IMR-90 (cell line): ENCODE measurements at regions not wholly inside any gene's neighbourhood (a gene's known extent, or its start where the extent isn't known, plus 50 kb on each side); places are given as distances from the start of the nearest gene placed in this dataset.
"Not testable (repeated sequence)": the region's sequence is repeated elsewhere in the genome, so short reads cannot be mapped to it uniquely, and the experiment has no call there.

ENCODE experiments used
- ATAC-seq: fragments of 200-7000 bp; cut with Tn5 transposase; 2 replicates; pipeline ENCODE4 v1.9.1; 2020; ENCODE audit warnings: low read depth, mild to moderate bottlenecking, moderate library complexity
- BruUV-seq: library from RNA; stranded (reverse); fragments of 400-500 nt; replicated peaks from 2 replicates; lab custom pipeline; 2021; lab: Mats Ljungman, UMichigan
- CTCF ChIA-PET: fragments of 300-600 bp; formaldehyde crosslinking; extraction: SDS; loops from one replicate; lab custom pipeline; 2021; ENCODE audit warnings: antibody characterized with exemption; lab: Yijun Ruan, JAX
- POLR2A ChIA-PET: fragments of 300-600 bp; sonication (Branson Sonifier 250); formaldehyde crosslinking; loops from one replicate; lab custom pipeline; 2022; ENCODE audit warnings: antibody characterized with exemption; ENCODE audit not compliant: unreplicated experiment; lab: Charles Lee
- DNase-seq: peaks from one replicate; pipeline ENCODE4 v3.0.0; 2013
- H2AFZ ChIP-seq: replicated peaks from 2 replicates; pipeline ENCODE3; 2013; ENCODE audit warnings: low read length, mild to moderate bottlenecking; ENCODE audit not compliant: poor library complexity
- H2AK5ac ChIP-seq: 2 replicates; pipeline ENCODE4 v1.6.1; 2013; ENCODE audit warnings: low read depth, low read length, inconsistent platforms
- H2AK9ac ChIP-seq: replicated peaks from 2 replicates; pipeline ENCODE3; 2013; ENCODE audit warnings: mild to moderate bottlenecking, low read depth, low read length, moderate library complexity; ENCODE audit not compliant: poor library complexity
- H2BK120ac ChIP-seq: 2 replicates; pipeline ENCODE4 v1.6.1; 2013; ENCODE audit warnings: low read depth, low read length, inconsistent platforms
- H2BK15ac ChIP-seq: 3 replicates; pipeline ENCODE4 v1.6.1; 2013; ENCODE audit warnings: low read depth, low read length, inconsistent platforms
- H2BK20ac ChIP-seq: 2 replicates; pipeline ENCODE4 v1.6.1; 2013; ENCODE audit warnings: low read depth, mild to moderate bottlenecking, inconsistent platforms, low read length, moderate library complexity
- H2BK5ac ChIP-seq: 2 replicates; pipeline ENCODE4 v1.6.1; 2013; ENCODE audit warnings: mild to moderate bottlenecking, low read depth, low read length, inconsistent platforms; ENCODE audit not compliant: poor library complexity, severe bottlenecking
- H3K14ac ChIP-seq: replicated peaks from 2 replicates; pipeline ENCODE4 v1.6.1; 2013; ENCODE audit warnings: low read depth, low read length, inconsistent platforms
- H3K18ac ChIP-seq: 2 replicates; pipeline ENCODE4 v1.6.1; 2013; ENCODE audit warnings: low read depth, low read length, control low read depth
- H3K23ac ChIP-seq: 2 replicates; pipeline ENCODE4 v1.6.1; 2013; ENCODE audit warnings: low read depth, low read length, inconsistent platforms
- H3K27ac ChIP-seq: 2 replicates; pipeline ENCODE4 v1.5.1; 2013; ENCODE audit warnings: mild to moderate bottlenecking, control low read depth, low read length; ENCODE audit not compliant: insufficient read depth
- H3K27me3 ChIP-seq: 2 replicates; pipeline ENCODE4 v1.6.1; 2013; ENCODE audit warnings: low read length; ENCODE audit not compliant: control insufficient read depth, insufficient read depth
- H3K36me3 ChIP-seq: 2 replicates; pipeline ENCODE4 v1.6.1; 2013; ENCODE audit warnings: low read length, mixed read lengths; ENCODE audit not compliant: control insufficient read depth, insufficient read depth
- H3K4ac ChIP-seq: 2 replicates; pipeline ENCODE4 v1.6.1; 2013; ENCODE audit warnings: low read depth, low read length, inconsistent platforms
- H3K4me1 ChIP-seq: 2 replicates; pipeline ENCODE4 v1.6.1; 2013; ENCODE audit warnings: low read length, mixed read lengths; ENCODE audit not compliant: control insufficient read depth, insufficient read depth
- H3K4me2 ChIP-seq: 2 replicates; pipeline ENCODE4 v1.6.1; 2013; ENCODE audit warnings: low read depth, mild to moderate bottlenecking, control low read depth, low read length, moderate library complexity
- H3K4me3 ChIP-seq: 2 replicates; pipeline ENCODE4 v1.5.1; 2013; ENCODE audit warnings: low read depth, mild to moderate bottlenecking, control low read depth, low read length, moderate library complexity; ENCODE audit not compliant: insufficient read depth
- H3K56ac ChIP-seq: 2 replicates; pipeline ENCODE4 v1.6.1; 2013; ENCODE audit warnings: low read length, inconsistent platforms; ENCODE audit not compliant: insufficient read depth; ENCODE audit errors: extremely low read depth
- H3K79me1 ChIP-seq, 2 experiments: 2 replicates each; pipeline ENCODE4 v1.6.1; 2013; ENCODE audit warnings: low read length in 2 of 2, inconsistent platforms in 1 of 2, low read depth in 1 of 2
- H3K9ac ChIP-seq: 2 replicates; pipeline ENCODE4 v1.6.1; 2013; ENCODE audit warnings: low read depth, low read length, control low read depth
- H3K9me1 ChIP-seq: 2 replicates; pipeline ENCODE4 v1.6.1; 2013; ENCODE audit warnings: low read length, inconsistent platforms; ENCODE audit not compliant: insufficient read depth
- H3K9me3 ChIP-seq: 2 replicates; pipeline ENCODE4 v1.6.1; 2013; ENCODE audit warnings: low read length; ENCODE audit not compliant: control insufficient read depth, insufficient read depth
- H4K20me1 ChIP-seq: 2 replicates; pipeline ENCODE4 v1.6.1; 2013; ENCODE audit warnings: low read length, inconsistent platforms; ENCODE audit not compliant: insufficient read depth
- H4K5ac ChIP-seq: 2 replicates; pipeline ENCODE4 v1.6.1; 2013; ENCODE audit warnings: mild to moderate bottlenecking, low read depth, low read length, control low read depth
- H4K8ac ChIP-seq, 2 experiments: 2 replicates each; pipeline ENCODE4 v1.6.1; 2013; ENCODE audit warnings: low read depth in 2 of 2, low read length in 2 of 2, control low read depth in 1 of 2, inconsistent platforms in 1 of 2
- H4K91ac ChIP-seq: 2 replicates; pipeline ENCODE4 v1.6.1; 2013; ENCODE audit warnings: low read depth, low read length, inconsistent platforms; ENCODE audit not compliant: insufficient read depth
- WGBS, 2 experiments: methylation state at CpG; one replicate each; pipeline versions ENCODE4 v1.1.5 to v1.1.7; 2013; ENCODE audit warnings: missing lambda C conversion rate in 2 of 2; ENCODE audit not compliant: insufficient read length in 1 of 2; ENCODE audit errors: extremely low coverage in 2 of 2; 5-methylcytosine and 5-hydroxymethylcytosine counted together
- dilution Hi-C: fragments of 300-500 bp; cut with HindIII; formaldehyde crosslinking; loops from one replicate; pipeline ENCODE4 v1.14.3; 2018; ENCODE audit warnings: low sequenced_read_pairs; ENCODE audit not compliant: unreplicated experiment
- in situ Hi-C: fragments of 300-500 bp; cut with MboI; formaldehyde crosslinking; loops from 3 replicates; pipeline ENCODE4 v1.14.3; 2019; ENCODE audit warnings: low sequenced_read_pairs, inconsistent platforms, mixed read lengths
- intact Hi-C: fragments of 100-400 bp; cut with micrococcal nuclease; formaldehyde crosslinking; loops from 2 replicates; pipeline ENCODE4 v1.10.0; 2022

DNA sequence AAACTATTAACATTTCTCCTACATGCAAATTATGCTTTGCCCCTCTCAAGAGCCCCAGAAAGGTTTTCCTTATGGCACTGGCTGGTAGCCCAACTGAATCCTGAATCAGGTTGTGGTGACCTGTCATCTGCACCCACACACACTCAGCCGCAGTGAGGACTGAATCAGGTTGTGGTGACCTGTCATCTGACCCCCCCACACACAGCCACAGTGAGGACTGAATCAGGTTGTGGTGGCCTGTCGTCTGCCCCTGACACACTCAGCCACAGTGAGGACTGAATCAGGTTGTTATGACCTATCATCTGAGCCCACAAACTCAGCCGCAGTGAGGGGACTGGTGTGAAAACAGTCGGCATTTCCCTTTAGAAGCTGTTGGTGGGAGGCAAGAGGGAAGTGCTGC lies 195.0 kb downstream of the CWH43 start:
- H3K9me3 ChIP-seq, H2BK120ac ChIP-seq, BruUV-seq, intact Hi-C loops, H3K56ac ChIP-seq, CTCF ChIA-PET, H3K27ac ChIP-seq, H2BK20ac ChIP-seq, H3K14ac ChIP-seq, H3K4me2 ChIP-seq, H3K4me3 ChIP-seq, H3K9me1 ChIP-seq, DNase-seq, H3K18ac ChIP-seq, H4K8ac ChIP-seq, in situ Hi-C loops, H3K27me3 ChIP-seq, ATAC-seq, H3K36me3 ChIP-seq, H2AK5ac ChIP-seq, H2BK15ac ChIP-seq, H3K9ac ChIP-seq, H2BK5ac ChIP-seq, H2AK9ac ChIP-seq, H3K79me1 ChIP-seq, H4K20me1 ChIP-seq, H2AFZ ChIP-seq, H4K5ac ChIP-seq, H3K4ac ChIP-seq, POLR2A ChIA-PET, H4K91ac ChIP-seq, H3K23ac ChIP-seq, H3K4me1 ChIP-seq, dilution Hi-C loops: not testable (repeated sequence)
- no CpG with 5 or more reads among the region's 4 CpGs for WGBS, 2 experiments

DNA sequence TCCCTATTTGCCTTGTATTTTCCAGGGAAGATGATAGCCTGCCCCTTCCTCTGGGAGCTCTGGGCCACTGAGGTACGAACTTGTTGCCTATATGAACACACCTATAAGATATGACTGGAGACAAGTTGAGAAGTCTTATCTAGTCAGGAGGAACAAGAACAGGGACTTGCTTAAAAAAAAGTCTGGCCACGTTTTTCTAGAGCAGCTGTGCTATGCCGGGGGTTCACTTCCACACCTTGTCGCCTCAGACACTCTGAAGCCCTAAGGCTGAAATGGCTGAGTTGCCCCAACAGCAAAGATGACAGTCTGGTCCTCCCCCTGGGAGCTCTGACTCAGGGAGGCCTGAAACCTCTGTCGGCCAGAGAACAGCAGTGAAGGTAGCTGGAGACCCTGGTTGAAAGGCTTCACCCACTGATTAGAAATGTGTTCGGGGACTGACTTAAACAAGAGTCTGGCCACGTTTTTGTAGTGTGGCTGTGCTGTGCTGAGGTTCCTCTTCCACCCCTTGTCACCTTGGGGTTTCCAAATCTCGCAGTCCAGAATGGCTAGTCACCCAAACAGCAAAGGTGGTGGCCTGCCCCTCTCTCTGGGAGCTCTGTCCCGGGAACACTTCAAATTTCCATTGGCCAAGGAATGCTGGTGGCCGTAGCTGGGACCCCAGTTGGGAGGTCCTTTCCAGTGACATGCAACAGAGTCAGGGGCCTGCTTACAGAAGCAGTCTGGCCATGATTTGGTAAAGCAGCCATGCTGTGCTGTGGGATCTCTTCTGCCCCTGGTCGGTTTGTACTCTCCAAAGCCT lies 225.5 kb downstream of the CWH43 start:
- H4K91ac ChIP-seq, dilution Hi-C loops, H2BK5ac ChIP-seq, H3K79me1 ChIP-seq, H3K9ac ChIP-seq, H3K27ac ChIP-seq, H4K5ac ChIP-seq, BruUV-seq, H4K20me1 ChIP-seq, H3K23ac ChIP-seq, POLR2A ChIA-PET, ATAC-seq, H3K9me1 ChIP-seq, H3K4ac ChIP-seq, H2AFZ ChIP-seq, H2AK5ac ChIP-seq, H3K4me3 ChIP-seq, H2BK20ac ChIP-seq, H3K4me2 ChIP-seq, H3K56ac ChIP-seq, H2AK9ac ChIP-seq, H3K14ac ChIP-seq, DNase-seq, CTCF ChIA-PET, in situ Hi-C loops, H3K27me3 ChIP-seq, H2BK15ac ChIP-seq, H2BK120ac ChIP-seq, intact Hi-C loops, H3K18ac ChIP-seq, H3K4me1 ChIP-seq, H4K8ac ChIP-seq, H3K36me3 ChIP-seq: not testable (repeated sequence)
- 21% methylated on average over 6 of the region's 11 CpGs; no CpG with 5 or more reads in 1 of the 2 experiments for WGBS, 2 experiments
- H3K9me3 ChIP-seq, result peaks cover 16% of the 10 kb centered on the region
